ENCODE measurements at regions not wholly inside any gene's neighbourhood (a gene's known extent, or its start where the extent isn't known, plus 50 kb on each side); places are given as distances from the start of the nearest gene placed in this dataset.
A peak's percentile ranks its signal among the peaks of the same experiment; 100 is the strongest.

- no peak for DNase-seq
- intact Hi-C loops (cut with DNase I; ENCODE audit: low total_unique reads) = no loop called here
- no peaks in the 10 kb centered on the region for H3K9me3 ChIP-seq
- no peak overlapping the region for H3K27ac ChIP-seq
- WGBS, 2 donors = 75 to 84% methylated on average over 5 of the region's 5 CpGs
- no peak for TF ChIP-seq POLR2A (IDR thresholded peaks at IDR 0.05)
- H3K36me3 ChIP-seq (ENCODE audit: low read depth, missing control alignments) = no peaks in the 10 kb centered on the region
- no peak overlapping the region for H3K4me3 ChIP-seq
- peaks cover 8% of the 10 kb centered on the region for H3K4me1 ChIP-seq
- no peaks in the 10 kb centered on the region for H3K27me3 ChIP-seq
These were observed 144.2 kb downstream of the GAS1 start for GRCh38 chr9:86802900-86803673.

- no peaks in the 10 kb centered on the region for H3K36me3 ChIP-seq (ENCODE audit: low read depth, missing control alignments)
- no peak overlapping the region for H3K27ac ChIP-seq
- no peaks in the 10 kb centered on the region for H3K9me3 ChIP-seq
- no peak for DNase-seq
- no peak for TF ChIP-seq CTCF (IDR thresholded peaks at IDR 0.05)
- TF ChIP-seq POLR2A (IDR thresholded peaks at IDR 0.05) = no peak
- intact Hi-C loops (cut with DNase I; ENCODE audit: low total_unique reads) = no loop called here
- peaks cover 4% of the 10 kb centered on the region for H3K4me1 ChIP-seq
- no peak overlapping the region for H3K4me3 ChIP-seq
- 51% methylated on average over 5 of the region's 5 CpGs for WGBS, 2 donors
- H3K27me3 ChIP-seq = no peaks in the 10 kb centered on the region
These were observed 146.1 kb downstream of the GAS1 start for GRCh38 chr9:86801246-86801645.

- 77% methylated on average over 3 of the region's 3 CpGs for WGBS, 2 donors
- Histone ChIP-seq H3K4me3 (no peak overlapping the region), H3K9me3 (no peaks in the 10 kb centered on the region), H3K36me3 (ENCODE audit: low read depth, missing control alignments) (no peaks in the 10 kb centered on the region), H3K4me1 (peaks cover 4% of the 10 kb centered on the region), H3K27ac (no peak overlapping the region), H3K27me3 (no peaks in the 10 kb centered on the region)
- no peak for TF ChIP-seq POLR2A (IDR thresholded peaks at IDR 0.05)
- no peak for DNase-seq
- intact Hi-C loops (cut with DNase I; ENCODE audit: low total_unique reads) = no loop called here
These were observed 146.6 kb downstream of the GAS1 start for GRCh38 chr9:86800681-86801080.

- H3K27ac ChIP-seq = no peak overlapping the region
- peaks cover 19% of the 10 kb centered on the region for H3K4me1 ChIP-seq
- 79 to 85% methylated on average over 4 of the region's 4 CpGs for WGBS, 2 donors
- intact Hi-C loops (cut with DNase I; ENCODE audit: low total_unique reads) = no loop called here
- no peaks in the 10 kb centered on the region for H3K9me3 ChIP-seq
- H3K27me3 ChIP-seq = no peaks in the 10 kb centered on the region
- no peak overlapping the region for H3K4me3 ChIP-seq
- DNase-seq = no peak
- no peak for TF ChIP-seq POLR2A (IDR thresholded peaks at IDR 0.05)
- no peak for TF ChIP-seq CTCF (IDR thresholded peaks at IDR 0.05)
- no peaks in the 10 kb centered on the region for H3K36me3 ChIP-seq (ENCODE audit: low read depth, missing control alignments)
These were observed 148.3 kb downstream of the GAS1 start for GRCh38 chr9:86798966-86799365.

GRCh38 chr9:86796666-86797065 lies 150.6 kb downstream of the GAS1 start:
- Histone ChIP-seq H3K4me3 (no peak overlapping the region), H3K9me3 (no peaks in the 10 kb centered on the region), H3K27ac (peak overlapping the region in 1 of 2 donors; percentile 26), H3K36me3 (ENCODE audit: low read depth, missing control alignments) (no peaks in the 10 kb centered on the region), H3K4me1 (peaks cover 18% of the 10 kb centered on the region), H3K27me3 (no peaks in the 10 kb centered on the region)
- intact Hi-C loops (cut with DNase I; ENCODE audit: low total_unique reads) = no loop called here
- no peak for TF ChIP-seq POLR2A (IDR thresholded peaks at IDR 0.05)
- no peak for TF ChIP-seq CTCF (IDR thresholded peaks at IDR 0.05)
- 75 to 81% methylated on average over 2 of the region's 2 CpGs for WGBS, 2 donors
- no peak for DNase-seq
